ENCODE measurements at regions not wholly inside any gene's neighbourhood (a gene's known extent, or its start where the extent isn't known, plus 50 kb on each side); places are given as distances from the start of the nearest gene placed in this dataset.

- no peak for TF ChIP-seq CTCF (IDR thresholded peaks at IDR 0.05)
- TF ChIP-seq POLR2A (IDR thresholded peaks at IDR 0.05) = no peak
Observed at GRCh38 chr14:71780822-71781221, 151.4 kb upstream of the RGS6 start.

All from lower leg skin (tissue), 3 donors.